ENCODE measurements at regions not wholly inside any gene's neighbourhood (a gene's known extent, or its start where the extent isn't known, plus 50 kb on each side); places are given as distances from the start of the nearest gene placed in this dataset.

GRCh38 chr10:130866857-130867256 is 444.7 kb downstream of the TCERG1L start:
- no peak for DNase-seq (ENCODE audit: low read depth)

GRCh38 chr10:130867446-130868194 is 443.9 kb downstream of the TCERG1L start:
- no peak for DNase-seq (ENCODE audit: low read depth)

GRCh38 chr10:130869179-130869841 is 442.2 kb downstream of the TCERG1L start:
- no peak for DNase-seq (ENCODE audit: low read depth)

GRCh38 chr10:130871406-130871805 is 440.1 kb downstream of the TCERG1L start:
- no peak for DNase-seq (ENCODE audit: low read depth)

GRCh38 chr10:130873636-130874035 is 437.9 kb downstream of the TCERG1L start:
- DNase-seq (ENCODE audit: low read depth) = no peak

- no peak for DNase-seq (ENCODE audit: low read depth)
These were observed 436.4 kb downstream of the TCERG1L start for GRCh38 chr10:130875116-130875515.

- DNase-seq (ENCODE audit: low read depth) = no peak
These were observed 435.5 kb downstream of the TCERG1L start for GRCh38 chr10:130875897-130876472.

- DNase-seq (ENCODE audit: low read depth) = no peak
These were observed 434.4 kb downstream of the TCERG1L start for GRCh38 chr10:130877126-130877525.

GRCh38 chr10:130878131-130878530 is 433.4 kb downstream of the TCERG1L start:
- DNase-seq (ENCODE audit: low read depth) = no peak

GRCh38 chr10:130882906-130883305 is 428.6 kb downstream of the TCERG1L start:
- no peak for DNase-seq (ENCODE audit: low read depth)

GRCh38 chr10:130884456-130884855 is 427.1 kb downstream of the TCERG1L start:
- DNase-seq (ENCODE audit: low read depth) = no peak

- no peak for DNase-seq (ENCODE audit: low read depth)
These were observed 426.4 kb downstream of the TCERG1L start for GRCh38 chr10:130885021-130885655.

GRCh38 chr10:130887170-130887569 is 424.4 kb downstream of the TCERG1L start:
- no peak for DNase-seq (ENCODE audit: low read depth)

GRCh38 chr10:130888493-130888892 is 423.0 kb downstream of the TCERG1L start:
- DNase-seq (ENCODE audit: low read depth) = no peak

GRCh38 chr10:130889240-130889639 is 422.3 kb downstream of the TCERG1L start:
- DNase-seq (ENCODE audit: low read depth) = no peak

- no peak for DNase-seq (ENCODE audit: low read depth)
These were observed 421.7 kb downstream of the TCERG1L start for GRCh38 chr10:130889780-130890179.

GRCh38 chr10:130891066-130891465 is 420.5 kb downstream of the TCERG1L start:
- no peak for DNase-seq (ENCODE audit: low read depth)

- DNase-seq (ENCODE audit: low read depth) = no peak
These were observed 417.1 kb downstream of the TCERG1L start for GRCh38 chr10:130894471-130894870.

GRCh38 chr10:130895161-130895560 is 416.4 kb downstream of the TCERG1L start:
- no peak for DNase-seq (ENCODE audit: low read depth)

- DNase-seq (ENCODE audit: low read depth) = no peak
These were observed 413.7 kb downstream of the TCERG1L start for GRCh38 chr10:130897815-130898214.

- no peak for DNase-seq (ENCODE audit: low read depth)
These were observed 413.1 kb downstream of the TCERG1L start for GRCh38 chr10:130898381-130898780.

- no peak for DNase-seq (ENCODE audit: low read depth)
These were observed 411.7 kb downstream of the TCERG1L start for GRCh38 chr10:130899856-130900255.
